ENCODE measurements at regions not wholly inside any gene's neighbourhood (a gene's known extent, or its start where the extent isn't known, plus 50 kb on each side); places are given as distances from the start of the nearest gene placed in this dataset.

DNA sequence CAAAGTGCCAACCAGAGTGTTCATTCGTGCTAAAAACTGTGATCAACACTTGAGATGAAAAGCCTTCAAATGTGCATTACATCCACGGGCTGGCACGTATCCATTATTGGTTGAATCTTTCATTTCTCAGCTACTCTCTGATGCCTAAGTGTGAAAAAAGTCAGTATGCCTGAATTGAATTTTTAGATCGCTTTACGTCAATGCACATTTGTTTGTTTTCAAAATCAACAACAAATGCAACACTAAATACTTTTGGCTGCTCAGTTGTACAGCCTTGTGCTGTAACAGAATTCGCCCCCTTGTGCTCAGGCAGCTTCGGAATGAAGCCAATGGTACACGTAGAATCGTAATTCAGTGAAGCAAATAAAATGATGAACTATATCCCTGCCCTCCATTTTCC lies 446.5 kb upstream of the NRP1 start:
- H4K20me1 ChIP-seq (ENCODE audit: insufficient read depth): no peaks in the 10 kb centered on the region
- no peaks in the 10 kb centered on the region for H3K9me2 ChIP-seq (ENCODE audit: insufficient read depth)
- H3K4me2 ChIP-seq (ENCODE audit: unreplicated experiment): no peak overlapping the region
- no peaks in the 10 kb centered on the region for H3K9me3 ChIP-seq (ENCODE audit: low read depth)
- no peaks in the 10 kb centered on the region for H3K79me2 ChIP-seq (ENCODE audit: insufficient read depth)
- no peak for DNase-seq
- H3K36me3 ChIP-seq (ENCODE audit: low read depth): no peaks in the 10 kb centered on the region
- no peak overlapping the region for H3K4me3 ChIP-seq
- TF ChIP-seq EZH2 (IDR thresholded peaks at IDR 0.05; ENCODE audit: insufficient read depth, poor library complexity, severe bottlenecking) (no peak), EZH2phosphoT487 (IDR thresholded peaks at IDR 0.05; ENCODE audit: insufficient read depth, low read depth) (no peak)
- H2AFZ ChIP-seq: no peak overlapping the region
- H3K4me1 ChIP-seq (ENCODE audit: insufficient read depth): no peaks in the 10 kb centered on the region
- in situ Hi-C loops (cut with MboI): no loop called here
- WGBS, 2 experiments (ENCODE audit: low coverage in 1 of 2, low lambda C conversion rate in 2 of 2, missing lambda C conversion rate in 2 of 2): 68 to 71% methylated on average over 9 of the region's 9 CpGs
- H3K9ac ChIP-seq: no peak overlapping the region
- no peak overlapping the region for H3K27ac ChIP-seq
- no peaks in the 10 kb centered on the region for H3F3A ChIP-seq (ENCODE audit: insufficient read depth)
- H3K27me3 ChIP-seq (replicated peaks; ENCODE audit: insufficient read depth): no peaks in the 10 kb centered on the region

DNA sequence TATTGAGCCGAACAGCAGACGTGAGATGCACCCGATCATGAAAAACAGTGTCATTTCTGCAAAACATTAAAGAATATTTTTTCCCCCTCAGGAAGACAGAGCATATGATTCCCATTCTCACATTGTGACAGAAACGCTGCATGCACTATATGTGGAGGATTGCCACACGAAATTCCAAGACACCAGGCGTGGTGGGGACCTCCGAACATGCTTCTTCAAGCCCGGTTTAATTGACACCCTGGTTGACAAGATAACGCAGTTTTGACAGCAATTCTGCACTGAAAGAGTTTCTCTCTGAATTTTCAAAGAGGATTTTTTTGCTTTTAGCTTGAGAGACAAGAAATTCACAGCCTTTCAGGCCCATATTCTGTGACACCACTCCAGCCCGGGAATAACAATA lies 442.8 kb upstream of the NRP1 start:
- Histone ChIP-seq H3K4me3 (no peak overlapping the region), H3K9me2 (ENCODE audit: insufficient read depth) (no peaks in the 10 kb centered on the region), H3F3A (ENCODE audit: insufficient read depth) (no peaks in the 10 kb centered on the region), H3K36me3 (ENCODE audit: low read depth) (no peaks in the 10 kb centered on the region), H3K27ac (no peak overlapping the region), H3K9ac (no peak overlapping the region), H4K20me1 (ENCODE audit: insufficient read depth) (no peaks in the 10 kb centered on the region), H2AFZ (no peak overlapping the region), H3K9me3 (ENCODE audit: low read depth) (no peaks in the 10 kb centered on the region), H3K27me3 (replicated peaks; ENCODE audit: insufficient read depth) (no peaks in the 10 kb centered on the region), H3K79me2 (ENCODE audit: insufficient read depth) (no peaks in the 10 kb centered on the region), H3K4me1 (ENCODE audit: insufficient read depth) (no peaks in the 10 kb centered on the region), H3K4me2 (ENCODE audit: unreplicated experiment) (no peak overlapping the region)
- TF ChIP-seq EZH2 (IDR thresholded peaks at IDR 0.05; ENCODE audit: insufficient read depth, poor library complexity, severe bottlenecking) (no peak), EZH2phosphoT487 (IDR thresholded peaks at IDR 0.05; ENCODE audit: insufficient read depth, low read depth) (no peak)
- no peak for DNase-seq
- in situ Hi-C loops (cut with MboI): no loop called here
- 75 to 76% methylated on average over 10 of the region's 10 CpGs for WGBS, 2 experiments (ENCODE audit: low coverage in 1 of 2, low lambda C conversion rate in 2 of 2, missing lambda C conversion rate in 2 of 2)

DNA sequence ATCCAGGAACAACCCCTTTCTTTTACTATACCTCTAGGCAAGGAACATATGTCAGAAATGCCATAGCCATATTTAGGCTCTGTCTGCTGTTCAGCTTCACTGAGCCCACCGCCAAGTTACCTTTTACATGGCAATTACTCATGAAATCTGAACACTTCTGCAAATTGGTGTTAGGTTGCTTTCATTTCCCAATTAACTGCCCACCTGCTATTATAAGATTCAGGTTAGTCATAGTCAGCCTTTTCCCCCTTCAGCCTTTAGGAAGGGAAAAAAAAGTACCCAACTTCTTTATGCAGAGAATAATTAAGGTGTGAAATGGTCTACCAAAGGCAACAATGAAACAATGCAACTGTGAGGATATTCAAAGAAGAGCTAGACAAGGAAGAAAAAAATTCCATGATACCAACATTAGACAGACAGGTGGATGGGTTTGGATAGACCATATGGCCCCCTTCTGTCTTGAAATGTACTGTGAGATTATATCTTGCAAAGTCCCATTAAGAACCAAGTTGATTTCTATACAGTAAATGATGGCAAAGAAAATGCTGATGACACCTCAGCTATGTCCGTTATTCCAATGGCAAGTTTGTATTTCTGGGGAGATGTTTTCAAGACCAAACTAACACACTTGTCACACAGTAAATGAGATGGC lies 442.1 kb upstream of the NRP1 start:
- in situ Hi-C loops (cut with MboI): no loop called here
- WGBS, 2 experiments (ENCODE audit: low coverage in 1 of 2, low lambda C conversion rate in 2 of 2, missing lambda C conversion rate in 2 of 2): 66 to 73% methylated on average over 2 of the region's 2 CpGs

DNA sequence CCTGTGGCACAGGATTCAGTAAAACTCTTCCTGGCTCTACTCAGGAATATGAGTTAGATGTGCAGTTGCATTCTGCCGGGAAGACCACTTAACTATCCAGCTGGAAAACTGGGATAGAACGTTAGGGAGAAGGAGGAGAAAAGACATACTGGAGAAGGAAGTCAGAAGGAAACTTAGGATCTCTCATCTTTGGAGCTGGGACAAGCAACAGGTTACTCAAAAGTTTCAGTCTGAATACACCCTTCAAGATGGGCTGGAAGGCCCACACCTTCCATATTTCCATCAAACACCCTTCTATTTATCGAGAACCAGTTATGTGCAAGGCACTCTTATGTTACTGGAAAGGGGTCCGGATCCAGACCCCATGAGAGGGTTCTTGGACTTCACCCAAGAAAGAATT lies 440.4 kb upstream of the NRP1 start:
- Histone ChIP-seq H3K4me2 (ENCODE audit: unreplicated experiment) (no peak overlapping the region), H3K9me3 (ENCODE audit: low read depth) (no peaks in the 10 kb centered on the region), H3F3A (ENCODE audit: insufficient read depth) (no peaks in the 10 kb centered on the region), H3K9me2 (ENCODE audit: insufficient read depth) (no peaks in the 10 kb centered on the region), H3K4me3 (no peak overlapping the region), H3K79me2 (ENCODE audit: insufficient read depth) (no peaks in the 10 kb centered on the region), H3K9ac (no peak overlapping the region), H3K4me1 (ENCODE audit: insufficient read depth) (no peaks in the 10 kb centered on the region), H2AFZ (no peak overlapping the region), H3K27me3 (replicated peaks; ENCODE audit: insufficient read depth) (no peaks in the 10 kb centered on the region), H3K27ac (no peak overlapping the region), H3K36me3 (ENCODE audit: low read depth) (no peaks in the 10 kb centered on the region), H4K20me1 (ENCODE audit: insufficient read depth) (no peaks in the 10 kb centered on the region)
- no peak for DNase-seq
- in situ Hi-C loops (cut with MboI): no loop called here
- WGBS, 2 experiments (ENCODE audit: low coverage in 1 of 2, low lambda C conversion rate in 2 of 2, missing lambda C conversion rate in 2 of 2): 72% methylated on average over 4 of the region's 4 CpGs
- TF ChIP-seq EZH2phosphoT487 (IDR thresholded peaks at IDR 0.05; ENCODE audit: insufficient read depth, low read depth) (no peak), EZH2 (IDR thresholded peaks at IDR 0.05; ENCODE audit: insufficient read depth, poor library complexity, severe bottlenecking) (no peak)

More for the DNA sequence above, 442.1 kb upstream of the NRP1 start:
- Histone ChIP-seq H3K9me2 (ENCODE audit: insufficient read depth) (no peaks in the 10 kb centered on the region), H3K9me3 (ENCODE audit: low read depth) (no peaks in the 10 kb centered on the region), H3K4me1 (ENCODE audit: insufficient read depth) (no peaks in the 10 kb centered on the region), H3K9ac (no peak overlapping the region), H3F3A (ENCODE audit: insufficient read depth) (no peaks in the 10 kb centered on the region), H3K36me3 (ENCODE audit: low read depth) (no peaks in the 10 kb centered on the region), H4K20me1 (ENCODE audit: insufficient read depth) (no peaks in the 10 kb centered on the region), H3K4me3 (no peak overlapping the region), H3K4me2 (ENCODE audit: unreplicated experiment) (no peak overlapping the region), H3K79me2 (ENCODE audit: insufficient read depth) (no peaks in the 10 kb centered on the region), H3K27me3 (replicated peaks; ENCODE audit: insufficient read depth) (no peaks in the 10 kb centered on the region), H3K27ac (no peak overlapping the region), H2AFZ (no peak overlapping the region)
- DNase-seq: no peak
- no peak for TF ChIP-seq EZH2 (IDR thresholded peaks at IDR 0.05; ENCODE audit: insufficient read depth, poor library complexity, severe bottlenecking)
- no peak for TF ChIP-seq EZH2phosphoT487 (IDR thresholded peaks at IDR 0.05; ENCODE audit: insufficient read depth, low read depth)
